NCI-H446 (cell line): ENCODE measurements at regions not wholly inside any gene's neighbourhood (a gene's known extent, or its start where the extent isn't known, plus 50 kb on each side); places are given as distances from the start of the nearest gene placed in this dataset.

Experiments
- DNase-seq, 2 experiments: peaks; one replicate each; lab custom pipeline; 2025; lab: John Stamatoyannopoulos, UW

DNA sequence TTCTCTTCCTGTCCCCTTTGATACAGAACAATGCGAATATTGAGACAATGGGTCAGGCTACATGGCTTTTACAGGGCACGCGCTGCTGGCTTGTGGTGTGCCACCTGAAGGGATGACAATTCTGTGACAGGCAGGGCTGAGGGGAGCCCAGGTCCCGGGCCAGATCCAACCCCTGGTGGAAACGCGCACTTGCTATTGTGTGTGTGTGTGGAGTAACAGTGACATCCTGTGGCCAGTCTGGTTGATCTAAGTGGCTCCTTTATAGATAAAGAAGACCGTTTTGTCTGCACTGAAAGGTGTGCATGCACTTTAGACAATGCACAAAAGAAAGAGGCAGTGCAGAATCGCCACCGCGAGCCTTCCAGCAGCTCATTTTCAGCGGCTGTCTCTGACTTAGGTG, 273.6 kb downstream of the HRH4 start:
- peak in 1 of 2 experiments; percentile 32 for DNase-seq

DNA sequence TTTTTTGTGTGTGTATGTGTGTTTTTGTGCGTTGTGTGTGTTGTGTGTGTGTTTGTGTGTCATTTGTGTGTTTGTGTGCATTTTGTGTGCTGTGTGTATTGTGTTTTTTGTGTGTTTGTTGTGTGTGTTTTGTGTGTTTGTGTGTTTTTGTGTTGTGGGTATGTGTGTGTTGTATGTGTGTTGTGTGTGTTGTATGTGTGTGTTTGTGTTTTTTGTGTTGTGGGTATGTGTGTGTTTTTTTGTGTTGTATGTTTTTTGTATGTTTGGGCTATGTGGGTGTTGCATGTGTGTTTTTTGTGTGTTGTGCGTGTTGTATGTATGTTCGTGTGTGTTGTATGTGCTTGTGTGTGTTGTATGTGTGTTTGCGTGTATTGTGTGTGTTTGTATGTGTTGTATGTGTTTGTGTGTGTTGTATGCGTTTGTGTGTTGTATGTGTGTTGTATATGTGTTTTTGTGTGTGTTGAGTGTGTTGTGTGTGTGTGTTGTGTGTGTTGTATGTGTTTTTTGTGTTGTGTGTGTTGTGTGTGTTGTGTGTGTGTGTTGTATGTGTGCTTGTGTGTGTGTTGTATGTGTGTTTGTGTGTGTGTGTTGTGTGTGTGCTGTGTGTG, 275.3 kb downstream of the HRH4 start:
- no peak for DNase-seq

DNA sequence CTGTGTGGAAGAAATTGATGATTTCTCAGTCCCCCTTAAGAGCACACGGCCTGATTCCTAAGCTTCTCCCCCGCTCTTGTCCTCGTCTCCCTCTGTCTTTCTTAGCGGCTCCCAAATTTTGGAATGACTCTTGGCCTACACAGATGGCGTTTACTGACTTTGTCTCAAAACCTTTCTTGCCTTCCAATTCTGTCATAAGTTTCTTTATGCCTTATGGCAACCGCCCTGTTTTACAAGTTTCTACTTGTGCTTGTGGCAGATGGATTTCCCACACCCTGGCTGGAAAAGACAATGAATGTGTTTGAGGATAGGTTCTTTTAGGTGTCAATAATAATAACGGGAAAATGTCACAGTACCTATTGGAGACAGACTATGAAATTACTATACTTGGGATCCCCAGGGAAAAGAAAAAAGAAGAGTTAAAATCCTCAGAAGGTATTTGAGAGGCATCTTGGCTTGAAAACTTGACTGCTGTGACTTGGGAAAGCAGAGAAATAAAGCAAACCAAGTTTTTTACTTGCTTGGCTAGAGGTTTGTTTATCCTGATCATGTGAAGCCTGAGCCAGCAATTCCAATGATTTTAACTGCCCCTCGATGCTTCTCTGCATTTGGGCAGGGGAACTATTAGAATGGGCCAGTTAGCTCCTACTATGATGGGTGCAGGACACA, 276.4 kb downstream of the HRH4 start:
- peak; percentile 90 to 92 for DNase-seq

DNA sequence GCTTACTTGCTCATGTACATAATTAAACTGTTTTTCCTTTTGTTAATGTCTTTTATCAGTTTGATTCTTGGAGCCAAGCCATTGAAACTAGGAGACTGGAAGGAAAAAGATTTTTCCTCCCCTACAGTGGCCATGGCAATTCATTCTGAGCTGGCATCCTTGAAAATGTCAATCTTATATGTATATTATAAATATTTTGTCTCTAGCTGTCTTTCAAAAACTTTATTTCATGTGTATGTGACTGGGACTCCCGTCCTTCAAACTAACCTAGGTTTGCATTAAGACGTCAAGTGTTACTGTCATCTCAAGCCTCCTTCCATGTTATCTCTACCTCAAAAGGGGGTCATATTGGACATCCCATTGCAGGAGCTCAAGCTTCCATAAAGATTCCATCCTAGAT, 280.4 kb downstream of the HRH4 start:
- DNase-seq, result no peak

DNA sequence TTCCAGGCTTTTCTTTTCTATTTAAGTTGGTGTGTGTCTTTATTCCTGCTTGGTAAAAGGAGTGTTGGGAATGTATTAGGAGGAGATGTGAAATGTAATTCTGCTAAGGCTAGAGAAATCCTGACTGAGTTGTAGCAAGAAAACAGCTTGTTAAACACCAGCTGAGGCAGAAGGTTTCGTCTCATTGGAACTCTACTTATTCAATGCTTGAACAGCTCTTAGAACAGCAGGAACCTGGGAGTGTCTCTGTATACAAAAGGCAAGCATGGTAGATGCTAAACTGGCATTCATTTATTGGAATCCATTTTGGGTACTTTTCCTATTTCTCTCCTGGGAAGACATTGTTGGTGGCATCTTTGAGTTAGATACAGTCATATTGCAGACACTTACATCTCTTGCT, 280.9 kb downstream of the HRH4 start:
- no peak for DNase-seq

DNA sequence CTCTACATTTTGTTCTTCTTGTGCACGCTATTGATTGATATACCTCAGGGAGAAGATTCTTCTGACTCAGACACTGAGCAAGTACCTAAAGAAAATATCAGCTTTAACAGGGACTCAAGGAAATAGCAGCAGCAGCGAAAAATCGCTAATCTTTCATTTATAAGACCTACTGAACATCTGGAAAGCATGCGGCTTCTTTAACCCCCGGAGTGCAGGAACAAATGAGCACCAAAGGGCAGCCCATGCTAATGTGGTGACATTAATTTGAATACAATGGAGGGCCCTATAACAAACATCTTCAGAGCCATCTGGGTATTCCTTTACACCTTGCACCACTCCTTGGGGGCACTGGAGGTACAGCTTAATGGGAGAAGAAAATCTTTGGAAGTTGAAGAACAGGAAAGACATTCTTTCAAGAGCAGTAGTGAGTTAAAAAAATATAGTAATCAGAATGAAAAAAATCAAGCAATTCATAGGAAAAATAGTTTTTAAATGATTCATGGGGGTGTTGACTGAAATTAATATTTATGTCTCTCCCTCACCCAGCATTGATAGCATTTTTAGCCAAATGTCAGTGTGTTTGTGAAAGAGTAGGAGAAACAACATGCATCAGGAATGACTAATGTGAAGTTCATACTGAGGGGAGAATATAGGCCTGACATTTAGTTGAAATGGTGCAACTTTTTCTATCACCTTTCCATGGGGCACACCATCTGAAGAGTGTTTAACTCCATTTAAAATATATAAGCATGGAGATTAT, 281.7 kb downstream of the HRH4 start:
- no peak for DNase-seq

DNA sequence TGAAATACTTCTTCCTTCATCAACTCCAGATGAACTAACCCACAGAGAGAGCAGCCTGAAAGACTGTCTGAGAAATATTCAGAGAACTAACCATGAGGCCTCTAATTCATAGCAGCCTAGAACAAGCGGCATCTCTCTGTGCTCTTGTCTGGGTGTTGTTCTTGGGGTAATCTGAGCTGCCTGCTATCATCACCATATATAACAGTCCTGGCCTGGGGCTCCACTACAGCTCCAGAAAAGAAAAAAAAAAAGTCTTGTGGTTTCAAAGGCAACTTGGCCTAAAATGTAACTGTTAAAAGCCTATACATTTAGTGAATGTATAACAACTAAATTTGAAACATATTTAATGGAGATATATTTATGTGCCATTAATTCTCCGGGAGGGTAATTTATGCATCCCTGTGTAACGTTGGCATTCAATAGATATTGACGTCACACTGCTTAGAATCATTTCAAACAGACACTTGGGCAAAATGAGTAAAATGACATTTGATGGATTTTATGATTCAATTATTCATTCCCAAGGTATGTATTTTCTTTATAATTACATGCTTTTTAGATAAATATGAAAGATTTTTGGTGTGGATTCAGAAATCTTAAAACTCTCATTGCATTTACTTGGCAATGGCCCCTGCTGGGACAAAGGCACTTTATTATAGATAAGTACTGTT, 294.3 kb downstream of the HRH4 start:
- DNase-seq, result no peak

DNA sequence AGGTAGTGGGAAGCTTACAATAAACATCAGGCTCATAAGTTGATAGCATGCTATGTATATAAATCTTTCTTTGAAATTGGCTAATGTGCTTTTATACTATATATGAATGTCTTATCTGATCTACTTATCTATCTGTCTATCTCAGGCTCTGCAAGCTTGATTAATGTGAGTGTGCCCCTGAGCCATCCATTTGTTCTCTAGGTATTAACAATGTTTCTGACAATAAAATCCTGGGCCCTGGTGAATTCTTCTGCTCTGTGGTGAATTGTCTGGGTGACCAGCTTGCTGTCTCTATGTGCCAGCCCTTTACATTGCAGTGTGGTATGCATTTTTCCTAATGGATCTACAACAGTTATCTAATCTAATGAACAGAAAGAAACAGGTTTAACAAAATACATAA, 295.9 kb downstream of the HRH4 start:
- DNase-seq, result no peak

DNA sequence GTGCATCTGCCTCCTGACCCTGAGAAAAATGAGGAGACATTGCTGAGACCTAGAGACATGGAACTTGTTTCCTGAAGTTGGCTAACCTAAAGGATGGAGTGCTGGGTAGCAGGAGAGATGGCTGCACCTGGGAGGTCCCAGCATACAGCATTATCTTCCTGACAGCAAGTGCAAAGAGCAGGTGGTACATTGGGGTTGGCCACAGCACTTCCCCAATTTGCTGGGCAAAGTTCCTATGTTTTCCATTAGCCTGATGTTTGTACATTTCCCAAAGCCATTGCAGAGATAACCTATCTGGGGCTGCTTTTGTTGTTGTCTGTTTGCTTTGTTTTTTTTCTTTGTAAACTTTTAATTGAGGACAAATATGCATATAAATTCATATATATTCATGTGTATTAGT, 296.7 kb downstream of the HRH4 start:
- no peak for DNase-seq

DNA sequence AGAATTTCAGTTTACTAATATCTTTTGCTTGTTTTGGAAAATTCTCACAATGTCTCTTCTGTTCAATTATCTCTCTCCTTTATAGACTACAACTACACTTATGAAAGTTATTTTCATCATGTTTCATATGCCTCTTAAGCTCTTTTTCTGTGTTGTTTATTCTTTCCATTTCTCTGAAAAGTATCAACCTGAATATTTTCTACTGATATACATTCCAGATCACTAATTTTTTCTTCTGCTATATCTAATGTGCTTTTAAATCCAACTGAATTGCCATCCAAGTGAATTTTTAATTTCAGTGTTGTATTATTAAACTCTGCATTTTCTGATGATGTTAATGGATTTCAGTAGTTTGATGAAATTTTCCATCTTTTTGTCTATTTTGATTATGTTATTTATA, 301.3 kb downstream of the HRH4 start:
- DNase-seq, result no peak

DNA sequence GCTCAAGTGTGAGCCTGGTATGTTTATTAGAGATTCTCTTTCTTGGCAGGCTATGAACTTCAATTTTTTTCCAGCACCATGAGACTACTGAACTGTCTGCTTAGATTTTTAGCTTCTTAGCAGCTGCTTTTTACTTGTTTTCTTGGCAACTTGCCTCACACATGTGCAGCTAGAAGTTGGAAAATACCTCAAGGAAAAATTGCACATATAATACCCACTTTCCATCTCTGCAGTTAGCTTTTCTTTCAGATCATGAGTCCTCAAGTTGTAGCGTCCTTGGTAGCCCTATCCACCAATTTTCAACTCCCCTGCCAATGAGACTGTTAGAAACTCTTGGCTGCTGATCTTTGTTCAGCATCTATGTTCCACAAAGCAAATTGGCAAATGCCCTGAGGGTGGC, 302.1 kb downstream of the HRH4 start:
- peak; percentile 80 to 91 for DNase-seq

DNA sequence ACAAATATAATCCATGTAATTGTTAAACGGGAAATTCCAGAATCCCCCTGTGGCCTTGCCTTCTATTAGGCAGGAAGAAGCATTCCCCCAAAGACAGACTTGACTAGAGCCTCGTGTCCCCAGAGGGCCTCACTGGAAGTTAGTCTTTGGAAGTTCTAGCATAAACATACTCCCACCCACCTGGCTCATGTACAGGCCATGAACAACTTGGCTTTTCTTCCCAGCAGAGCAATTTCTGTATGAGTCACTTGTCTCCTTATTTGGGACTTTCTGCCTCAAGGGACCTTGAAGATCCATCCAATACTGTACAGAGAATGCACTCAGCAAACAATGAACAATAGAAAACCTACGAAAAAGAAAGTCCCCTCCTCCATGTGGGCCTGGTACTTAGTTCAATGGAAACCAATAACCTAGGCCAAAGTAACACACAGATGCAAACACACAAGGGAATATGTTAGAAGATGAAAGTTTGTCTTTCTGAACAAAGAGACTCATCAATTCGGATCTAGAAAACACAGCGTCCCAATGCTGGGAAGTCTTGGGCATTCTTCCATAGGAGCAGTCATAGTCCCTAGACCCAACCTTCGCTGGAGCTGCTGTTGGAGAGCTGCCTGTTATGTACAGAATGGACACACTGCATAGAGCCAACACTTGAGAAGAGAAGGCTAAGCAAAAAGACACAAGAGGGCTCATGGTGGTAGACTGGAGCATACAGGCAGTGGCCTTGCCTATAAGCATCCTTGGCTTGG, 303.5 kb downstream of the HRH4 start:
- DNase-seq, result peak; percentile 69 to 94

DNA sequence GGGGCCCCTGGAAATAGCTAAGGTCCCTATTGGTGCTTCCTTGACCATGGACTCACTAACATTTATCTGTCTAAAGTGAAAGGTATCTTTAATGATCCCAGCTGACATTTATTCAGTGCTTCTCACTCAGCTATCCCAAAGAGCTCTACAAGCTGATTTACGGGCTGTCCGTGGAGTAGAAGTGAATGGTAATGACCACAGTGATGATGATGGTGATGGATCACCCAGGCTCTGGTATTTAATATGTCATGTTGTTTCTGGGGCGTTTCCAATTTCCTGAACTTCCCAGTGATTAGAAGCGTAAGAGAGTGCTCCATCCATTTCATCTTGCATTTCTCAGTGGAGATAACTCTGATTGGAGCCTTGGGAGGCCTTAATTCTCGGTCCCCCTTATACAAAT, 304.3 kb downstream of the HRH4 start:
- DNase-seq, result peak in 1 of 2 experiments; percentile 5

DNA sequence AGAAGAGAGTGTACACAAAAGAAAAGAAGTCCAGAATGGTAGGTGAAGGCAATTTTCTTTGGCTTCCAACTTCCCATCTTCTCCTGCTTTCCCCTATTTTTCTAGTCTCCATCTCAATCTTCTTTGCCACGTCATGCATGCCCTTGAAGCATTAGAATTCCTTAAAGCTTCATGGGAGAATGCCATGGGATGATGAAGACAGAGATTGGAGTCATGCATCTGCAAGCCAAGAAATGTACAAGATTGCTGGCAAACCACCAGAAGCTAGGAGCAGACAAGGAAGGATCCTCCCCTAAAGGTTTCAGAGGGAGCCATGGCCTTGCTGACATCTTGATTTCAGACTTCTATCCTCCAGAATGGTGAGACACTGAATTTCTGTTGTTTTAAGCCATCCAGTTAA, 305.9 kb downstream of the HRH4 start:
- peak in 1 of 2 experiments; percentile 42 for DNase-seq

DNA sequence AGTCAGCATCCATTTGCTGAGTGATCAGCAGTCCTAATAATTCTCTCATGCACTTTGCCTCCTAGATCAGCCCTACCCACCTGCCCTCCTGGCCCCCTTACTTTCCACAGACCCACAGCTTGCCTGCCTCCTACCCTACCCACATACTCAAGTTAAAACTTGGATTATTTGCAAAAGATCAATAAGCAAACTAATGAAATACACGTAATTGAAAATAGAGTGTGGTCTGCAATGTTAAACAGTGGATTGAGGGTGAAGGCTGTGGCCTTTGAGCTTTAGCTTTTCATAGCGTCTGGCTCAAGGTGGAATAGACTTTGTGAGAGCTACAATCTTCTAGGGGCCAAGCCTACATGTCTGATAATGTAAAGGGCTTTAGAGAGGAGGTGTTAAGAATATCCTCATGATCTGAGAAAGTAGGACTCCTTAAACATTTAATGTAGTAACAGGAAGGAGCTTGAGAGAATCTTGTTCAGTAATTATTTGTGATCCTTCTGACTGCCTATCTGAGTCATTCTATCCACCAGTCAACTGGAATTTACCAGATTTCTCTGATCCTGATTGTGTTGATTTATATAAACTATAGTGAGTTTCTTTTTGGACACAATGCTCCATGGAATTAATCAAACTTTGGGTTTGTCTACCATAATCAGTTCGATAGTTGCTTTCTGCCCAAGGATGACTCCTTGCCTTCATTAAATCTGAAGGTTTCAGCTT, 310.0 kb downstream of the HRH4 start:
- DNase-seq, result no peak

DNA sequence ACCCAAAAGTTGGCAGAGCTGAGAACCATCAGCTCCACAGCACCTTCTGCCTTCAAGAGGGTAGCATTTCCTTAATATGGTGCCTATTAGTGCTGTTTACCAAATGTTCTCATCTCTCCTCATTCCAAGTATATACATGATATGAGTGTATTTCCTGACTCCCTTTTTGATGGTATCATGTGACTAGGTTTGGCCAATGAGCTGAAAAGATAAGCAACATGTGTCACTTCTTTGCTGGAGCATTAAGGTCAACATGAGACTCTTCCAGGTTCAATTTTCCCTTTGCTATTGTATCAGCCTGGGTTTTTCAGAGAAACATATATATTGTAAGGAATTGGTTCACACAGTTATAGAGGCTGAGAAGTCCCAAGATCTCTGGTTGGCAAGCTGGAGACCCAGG, 310.9 kb downstream of the HRH4 start:
- DNase-seq, result no peak

DNA sequence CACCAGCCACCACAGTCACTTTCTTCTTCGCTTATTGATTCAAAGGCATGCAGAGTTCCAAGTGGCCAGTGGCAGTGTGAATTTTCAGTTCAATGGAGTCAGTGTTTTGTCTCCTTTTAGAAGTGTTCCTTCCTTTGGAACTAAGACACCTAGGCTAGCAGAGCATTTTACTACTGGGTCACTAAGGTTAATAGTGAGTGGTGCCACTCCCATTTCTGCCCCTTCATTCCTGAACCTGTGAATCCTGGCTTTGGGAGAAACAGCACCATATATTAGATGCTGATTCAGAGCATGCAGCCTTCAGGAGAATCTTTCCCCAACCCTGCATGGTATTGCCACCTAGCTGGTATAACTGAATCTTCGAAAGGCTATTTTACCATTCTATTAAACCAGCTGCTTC, 312.7 kb downstream of the HRH4 start:
- DNase-seq, result no peak

DNA sequence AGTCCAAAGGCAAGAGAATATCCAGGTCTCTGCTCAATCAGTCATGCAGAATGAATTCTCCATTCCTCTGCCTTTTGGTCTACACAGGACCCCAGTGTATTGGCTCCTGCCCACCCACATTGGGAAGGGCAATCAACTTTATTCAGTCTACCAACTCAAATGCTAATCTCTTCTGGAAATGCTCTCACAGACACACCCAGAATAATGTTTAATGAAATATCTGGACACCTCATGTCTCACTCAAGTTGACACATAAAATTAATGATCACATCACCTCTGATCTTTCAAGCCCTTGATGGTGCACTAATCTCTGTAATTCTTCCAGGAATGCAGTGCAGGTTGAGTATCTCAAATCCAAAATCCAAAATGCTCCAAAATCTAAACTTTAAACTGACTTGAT, 315.6 kb downstream of the HRH4 start:
- DNase-seq, result no peak

DNA sequence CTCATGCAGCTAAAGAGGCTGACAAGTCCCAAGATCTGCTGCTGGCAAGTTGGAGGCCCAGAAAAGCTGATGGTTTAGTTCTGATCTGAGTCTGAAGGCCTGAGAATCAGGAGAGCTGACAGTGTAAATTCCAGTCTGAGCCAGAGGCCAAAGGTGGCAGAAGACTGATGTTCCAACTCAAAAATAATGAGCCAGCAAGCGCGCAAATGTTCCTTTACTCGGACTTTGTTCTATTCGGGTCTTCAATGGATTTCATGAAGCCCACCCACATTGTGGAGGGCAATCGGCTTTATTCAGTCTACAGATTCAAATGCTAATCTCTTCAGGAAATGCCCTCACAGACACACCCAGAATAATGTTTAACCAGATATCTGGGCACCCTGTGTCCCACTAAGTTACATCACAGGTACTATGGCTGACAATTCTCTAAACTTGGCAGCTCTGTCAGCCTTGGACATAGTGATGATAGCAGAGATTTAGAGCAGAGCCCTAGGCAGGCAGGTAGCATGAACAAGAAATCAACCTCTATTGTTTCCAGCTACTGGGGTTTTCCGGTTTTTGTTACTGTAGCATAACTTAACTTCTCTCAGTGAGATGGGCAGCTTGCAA, 318.5 kb downstream of the HRH4 start:
- DNase-seq, result no peak

DNA sequence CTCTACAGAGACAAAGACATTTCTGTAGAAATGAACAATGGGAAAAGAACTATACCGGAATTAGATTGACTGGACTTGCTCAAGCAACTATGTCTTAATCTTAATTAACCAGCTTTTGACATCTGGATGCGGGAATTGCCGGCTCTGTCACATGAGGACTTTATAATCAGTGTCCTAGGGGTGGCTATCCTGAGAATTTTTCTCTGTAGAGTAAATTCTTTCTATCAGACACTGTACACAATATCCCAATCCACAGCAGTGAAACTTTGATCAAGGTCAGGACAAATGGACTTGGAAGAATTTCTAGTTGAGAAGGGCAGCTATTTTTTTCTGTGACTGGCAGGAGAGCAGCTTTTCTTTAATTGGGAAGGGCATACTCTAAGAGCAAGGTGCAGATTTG, 322.1 kb downstream of the HRH4 start:
- no peak for DNase-seq

DNA sequence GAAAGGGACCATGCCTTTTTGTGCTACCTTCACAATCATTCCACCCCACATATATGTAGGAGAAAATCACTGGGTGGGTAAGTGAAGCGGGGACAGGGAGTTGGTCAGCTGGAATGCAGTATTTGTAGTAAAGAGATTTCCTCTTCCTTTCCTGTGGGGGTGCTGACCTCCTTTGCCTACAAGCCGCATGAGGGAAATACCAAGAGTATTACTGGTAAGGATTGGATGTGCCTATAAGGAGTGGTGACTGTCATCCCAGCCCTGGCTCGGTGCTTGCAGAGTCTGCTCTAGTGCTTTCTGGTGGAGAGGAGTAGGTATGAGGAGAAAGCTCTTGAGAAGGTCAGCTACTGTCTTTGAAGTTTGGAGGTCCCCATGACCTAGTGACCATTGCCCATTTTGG, 324.6 kb downstream of the HRH4 start:
- no peak for DNase-seq
